ENCODE measurements at regions not wholly inside any gene's neighbourhood (a gene's known extent, or its start where the extent isn't known, plus 50 kb on each side); places are given as distances from the start of the nearest gene placed in this dataset.

DNA sequence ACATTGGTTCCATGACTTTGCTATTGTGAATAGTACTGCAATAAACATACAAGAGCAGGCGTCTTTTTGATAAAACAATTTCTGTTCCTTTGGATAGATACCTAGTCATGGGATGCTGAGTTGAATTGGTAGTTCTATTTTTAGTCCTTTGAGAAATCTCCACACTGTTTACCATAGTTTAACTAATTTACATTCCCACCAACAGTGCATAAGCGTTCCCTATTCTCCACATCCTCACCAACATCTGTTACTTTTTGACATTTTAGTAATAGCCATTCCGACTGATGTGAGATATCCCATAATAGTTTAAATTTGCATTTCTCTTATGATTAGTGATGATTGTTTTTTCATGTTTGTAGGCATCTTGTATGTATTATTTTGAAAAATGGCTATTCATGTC, 707.0 kb downstream of the SORCS1 start:
- no peak for DNase-seq

GRCh38 chr10:106454233-106454632, 710.3 kb downstream of the SORCS1 start:
- no peak for DNase-seq

- no peak for DNase-seq
Observed at GRCh38 chr10:106450966-106451365, 713.5 kb downstream of the SORCS1 start.

- DNase-seq = no peak
Observed at GRCh38 chr10:106446920-106447319, 717.6 kb downstream of the SORCS1 start.

DNA sequence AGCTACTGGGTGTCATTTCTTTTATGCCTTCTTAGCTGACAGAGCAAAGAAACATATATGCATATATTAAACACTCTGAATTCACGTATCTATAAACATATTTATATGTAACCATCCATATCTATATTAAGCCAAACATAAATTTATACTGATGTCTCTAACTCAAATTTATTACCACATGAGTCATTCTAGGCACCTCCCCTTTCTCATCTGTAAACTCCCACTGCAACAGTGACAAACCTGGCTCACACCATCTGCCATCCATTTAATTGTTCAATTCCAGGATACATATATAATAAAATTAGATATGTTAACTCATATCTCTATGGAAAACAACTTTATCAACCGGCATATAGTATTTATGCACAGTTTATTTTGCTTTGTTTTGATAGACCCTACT, 722.3 kb downstream of the SORCS1 start:
- no peak for DNase-seq

DNA sequence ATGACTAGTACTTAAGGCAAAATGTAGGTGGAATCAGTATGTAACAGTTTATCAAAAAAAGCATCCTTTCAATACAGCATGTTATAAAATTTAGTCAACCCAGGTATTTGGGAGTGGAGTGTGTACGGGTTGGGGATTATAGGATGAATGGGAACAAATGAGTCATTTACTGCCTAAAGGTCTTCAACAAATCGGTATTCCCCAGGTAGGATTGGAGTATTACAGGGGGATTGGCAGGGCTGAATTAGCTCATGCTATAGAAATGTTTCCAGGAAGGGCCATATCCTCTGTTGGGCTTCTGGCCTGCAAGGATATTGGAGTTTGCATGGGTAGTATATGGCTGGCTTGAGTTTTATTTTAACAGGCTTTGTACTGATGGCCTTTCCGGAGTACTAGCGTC, 723.7 kb downstream of the SORCS1 start:
- DNase-seq = no peak

DNA sequence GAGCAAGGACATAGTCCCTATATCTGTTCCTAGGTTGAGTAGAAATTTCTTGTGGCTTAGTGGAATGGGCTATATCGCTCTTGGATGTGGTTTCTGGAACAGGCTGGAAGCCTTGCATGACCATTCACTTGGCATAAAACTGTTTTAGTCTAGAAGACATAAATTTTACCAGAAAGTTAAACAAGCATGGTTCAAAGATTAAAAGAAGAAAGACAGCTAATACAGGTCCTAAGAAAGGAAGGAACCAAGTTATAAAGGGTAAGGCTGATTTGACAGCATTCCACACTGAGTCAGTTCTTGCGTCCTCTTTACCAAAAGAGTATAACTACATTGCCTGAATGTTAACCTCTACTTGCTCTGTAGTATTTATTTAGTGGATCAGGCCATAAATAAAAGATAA, 724.2 kb downstream of the SORCS1 start:
- DNase-seq = no peak

DNA sequence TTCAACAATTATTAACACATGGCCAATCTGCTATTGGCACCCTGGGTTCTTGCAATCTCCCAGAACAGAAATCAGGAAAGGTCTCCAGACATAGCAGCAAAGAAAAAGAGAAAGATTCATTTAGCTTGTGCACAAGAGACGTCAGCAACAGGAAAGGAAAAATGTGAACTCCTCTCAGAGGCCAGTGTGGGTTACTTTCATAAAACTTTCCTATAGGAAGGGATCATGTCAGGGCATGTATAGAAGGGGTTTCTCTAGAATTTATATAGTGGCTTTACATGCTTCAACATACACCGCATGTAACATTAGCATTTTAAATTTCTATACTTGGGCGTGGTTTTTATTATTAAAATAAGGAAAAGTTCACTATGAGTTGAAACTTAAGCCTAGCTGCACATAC, 725.1 kb downstream of the SORCS1 start:
- no peak for DNase-seq

- no peak for DNase-seq
Observed at GRCh38 chr10:106438386-106438785, 726.1 kb downstream of the SORCS1 start.

DNA sequence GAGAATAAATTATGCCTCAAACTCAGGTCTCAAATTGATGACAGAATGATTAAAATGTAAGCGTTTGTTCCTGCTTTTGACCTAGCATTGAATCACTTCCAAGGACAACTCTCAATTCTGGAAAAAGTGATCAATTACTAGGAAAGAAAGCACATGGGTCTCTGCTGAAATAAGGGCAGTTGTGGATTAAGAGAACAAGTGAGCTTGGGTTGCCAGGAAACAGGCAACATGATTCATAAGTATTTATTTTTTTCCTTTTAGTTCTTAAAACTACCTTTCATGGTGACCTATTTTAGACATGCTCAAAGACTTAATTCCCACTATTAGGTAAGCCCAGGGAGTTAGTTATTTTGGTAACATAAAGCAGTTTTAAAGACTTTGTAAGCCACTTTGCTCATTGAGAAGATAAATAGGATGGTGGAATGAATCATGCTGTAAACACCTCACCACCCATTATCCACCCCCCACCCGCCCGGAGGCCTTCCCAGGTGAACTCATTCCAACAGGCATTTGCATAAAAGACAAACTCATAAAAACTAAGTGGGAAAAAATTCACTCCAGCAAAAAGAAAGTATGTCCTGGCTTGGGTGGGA, 728.3 kb downstream of the SORCS1 start:
- no peak for DNase-seq

DNA sequence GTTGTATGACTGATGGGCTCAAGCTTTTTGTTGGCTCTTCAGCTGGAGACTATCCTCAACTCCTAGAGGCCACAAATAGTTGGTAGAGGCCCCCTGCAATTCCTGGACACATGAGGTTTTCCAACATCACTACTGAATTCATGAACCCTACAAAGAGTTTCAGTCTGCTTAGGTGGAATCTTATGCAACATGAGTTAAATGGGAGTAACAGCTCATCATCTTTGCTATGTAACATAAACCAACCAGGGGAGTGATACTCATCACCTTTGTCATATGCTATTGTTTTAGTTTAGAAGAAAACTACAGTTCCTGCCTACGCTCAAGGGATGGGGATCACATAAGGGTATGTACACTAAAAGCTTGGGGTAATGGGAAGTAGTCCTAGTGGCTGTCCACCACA, 729.4 kb downstream of the SORCS1 start:
- DNase-seq = no peak

- DNase-seq = no peak
Observed at GRCh38 chr10:106424981-106425380, 739.5 kb downstream of the SORCS1 start.

- DNase-seq = no peak
Observed at GRCh38 chr10:106424054-106424453, 740.5 kb downstream of the SORCS1 start.

- DNase-seq = no peak
Observed at GRCh38 chr10:106410331-106410730, 754.2 kb downstream of the SORCS1 start.

DNA sequence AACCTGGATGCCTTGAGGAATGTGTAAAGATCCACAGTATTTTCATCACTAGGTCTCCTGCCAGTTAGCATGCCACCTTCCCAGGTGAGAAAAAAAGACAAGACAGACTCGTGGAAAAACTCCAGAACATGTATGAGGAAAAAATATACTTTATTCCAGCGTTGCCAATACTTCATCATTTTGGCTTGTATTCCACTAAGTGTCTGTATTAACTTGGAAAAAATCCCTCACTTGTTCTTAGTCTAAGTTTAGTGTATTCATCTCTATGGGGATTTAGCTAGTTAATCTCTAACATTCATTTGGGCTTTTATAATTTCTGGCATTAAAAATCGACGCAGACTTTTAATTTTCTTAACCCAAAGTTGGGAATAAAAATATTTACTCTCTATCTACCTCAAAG, 759.4 kb downstream of the SORCS1 start:
- DNase-seq = no peak

DNA sequence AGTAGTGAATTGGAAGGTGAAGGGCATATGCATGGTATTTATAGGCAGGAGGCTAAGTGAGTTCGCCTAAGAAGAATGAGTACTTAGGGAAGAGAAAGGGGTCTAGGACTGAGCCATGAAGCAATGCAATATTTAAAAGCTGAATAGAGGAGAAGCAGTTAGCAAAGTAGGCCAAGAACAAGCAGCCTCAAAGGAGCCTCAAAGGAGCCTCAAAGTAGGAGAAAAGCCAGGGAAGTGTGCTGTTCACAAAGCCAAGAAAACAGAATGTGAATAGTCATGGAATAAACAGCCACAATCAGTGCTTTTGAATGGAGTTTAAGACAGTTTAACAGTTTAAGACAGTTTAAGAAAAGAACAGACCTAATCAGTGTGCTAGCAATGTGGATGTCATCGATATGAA, 762.0 kb downstream of the SORCS1 start:
- no peak for DNase-seq

GRCh38 chr10:106401967-106402366, 762.5 kb downstream of the SORCS1 start:
- DNase-seq = no peak

DNA sequence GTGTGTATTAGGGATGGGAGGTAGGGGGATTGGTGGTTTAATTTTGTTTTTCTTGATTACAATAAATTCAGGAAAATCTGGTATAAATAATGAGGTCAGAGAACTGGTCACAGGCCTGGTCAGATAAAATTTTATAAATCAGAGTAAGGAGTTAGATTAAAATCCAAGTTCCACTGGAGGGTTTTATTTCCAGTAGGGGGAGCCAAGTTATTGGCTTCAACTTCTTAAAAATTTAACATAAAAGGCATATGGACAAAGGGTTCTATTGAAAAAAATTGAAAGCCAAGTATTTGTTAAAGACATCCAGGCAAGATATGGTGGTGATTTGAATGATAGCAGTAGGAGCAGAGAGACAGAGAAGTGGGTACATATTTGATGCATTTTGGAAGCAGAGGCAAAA, 763.3 kb downstream of the SORCS1 start:
- no peak for DNase-seq

DNA sequence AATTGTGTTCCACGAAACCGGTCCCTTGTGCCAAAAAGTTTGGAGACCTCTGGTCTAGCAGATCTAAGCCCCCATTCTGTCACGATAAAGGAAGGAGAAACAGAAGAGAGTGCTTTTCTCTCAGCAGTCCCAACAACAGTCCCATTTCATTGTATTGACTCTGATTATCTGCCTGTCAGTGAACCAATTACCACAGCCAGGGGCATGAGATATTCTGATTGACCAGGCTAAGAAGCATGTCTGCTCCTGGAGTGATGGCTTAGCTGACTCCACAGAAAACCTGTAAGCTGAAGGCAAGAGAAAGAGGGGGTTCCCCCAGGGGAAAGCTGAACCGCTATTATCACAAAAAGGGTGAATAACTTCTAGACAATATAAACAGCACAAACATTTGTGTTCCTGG, 765.4 kb downstream of the SORCS1 start:
- no peak for DNase-seq

GRCh38 chr10:106396192-106396591, 768.3 kb downstream of the SORCS1 start:
- DNase-seq = no peak

GRCh38 chr10:106395041-106395749, 769.3 kb downstream of the SORCS1 start:
- DNase-seq = no peak

DNA sequence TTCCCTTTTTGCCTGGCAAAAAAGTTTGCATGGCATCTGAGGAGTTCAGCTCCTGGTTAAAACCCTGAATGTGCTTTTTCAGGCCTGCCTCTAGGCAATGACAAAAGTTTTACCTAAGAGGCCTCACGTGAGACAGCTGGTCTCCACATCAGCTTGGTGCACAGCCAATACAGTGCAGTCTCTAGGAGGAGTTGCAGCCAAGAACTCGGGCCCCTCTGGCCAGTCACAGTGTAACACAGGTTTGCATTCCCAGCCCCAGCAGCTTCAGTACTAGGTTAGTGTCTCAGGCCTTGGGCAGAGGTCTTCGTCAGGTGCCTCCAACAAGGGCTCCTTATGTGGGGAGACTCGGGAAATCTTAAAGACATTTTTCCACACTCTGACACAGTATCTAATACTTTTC, 771.7 kb downstream of the SORCS1 start:
- DNase-seq = no peak

DNA sequence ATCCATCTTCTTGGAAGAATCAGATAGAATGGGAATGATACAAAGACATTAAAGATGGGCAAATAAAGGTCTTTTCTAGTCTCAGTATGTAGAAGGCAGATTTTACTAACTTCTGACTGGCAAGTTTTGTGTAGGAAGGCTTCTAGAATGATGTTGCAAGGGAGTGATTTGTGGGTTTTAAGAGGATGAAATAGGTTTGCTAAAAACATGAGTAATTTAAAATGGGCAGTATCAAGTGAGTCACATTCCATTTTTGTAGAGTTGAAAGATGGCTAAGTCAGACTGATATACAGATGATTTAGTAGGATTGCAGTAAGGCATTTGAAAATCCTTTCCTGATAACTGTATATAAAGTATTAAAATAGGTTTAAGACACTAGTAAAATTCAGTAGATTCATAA, 777.4 kb downstream of the SORCS1 start:
- no peak for DNase-seq

GRCh38 chr10:106384496-106384895, 780.0 kb downstream of the SORCS1 start:
- DNase-seq = no peak

DNA sequence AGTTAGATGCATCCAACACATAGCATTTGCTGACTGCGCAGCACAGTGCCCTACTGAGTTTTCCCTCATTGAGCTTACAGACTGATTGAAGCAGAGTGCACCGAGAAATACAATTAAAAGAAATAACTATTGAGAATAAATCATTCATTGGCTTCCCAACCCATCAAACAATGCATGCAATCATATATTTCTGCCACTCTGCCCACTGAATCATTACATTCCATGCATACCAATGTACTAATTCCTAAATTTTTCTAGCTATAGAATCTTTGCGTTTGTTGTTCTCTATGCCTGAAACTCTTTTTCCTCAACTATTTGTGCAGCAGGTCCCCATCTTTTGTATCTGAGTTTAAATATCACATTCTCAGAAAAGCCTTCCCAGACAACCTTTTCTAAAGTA, 783.8 kb downstream of the SORCS1 start:
- DNase-seq = no peak

Measured in stimulated activated CD4-positive, alpha-beta T cell treated with anti-CD3 and anti-CD28 coated beads, Interleukin-2, amount 100 ng/mL, for 48 hours (primary cell).